Mucosa of descending colon (tissue), 3 donors: ENCODE measurements at regions not wholly inside any gene's neighbourhood (a gene's known extent, or its start where the extent isn't known, plus 50 kb on each side); places are given as distances from the start of the nearest gene placed in this dataset.

Source experiments
- ATAC-seq: fragments of 200-7000 bp; cut with Tn5 transposase; one replicate; pipeline ENCODE4 v1.9.1; 2020; ENCODE audit warnings: mild to moderate bottlenecking, moderate library complexity
- DNase-seq, 3 donors: peaks; one replicate each; pipeline ENCODE4 v3.0.0-alpha.2; 2020
- H3K36me3 ChIP-seq: fragments of 200-600 bp; one replicate; pipeline ENCODE4 v1.8.0; 2021; ENCODE audit warnings: low read depth, mild to moderate bottlenecking
- H3K4me1 ChIP-seq: fragments of 200-600 bp; one replicate; pipeline ENCODE4 v1.8.0; 2021; ENCODE audit warnings: low read depth, mild to moderate bottlenecking
- H3K4me3 ChIP-seq: fragments of 200-600 bp; one replicate; pipeline ENCODE4 v1.8.0; 2021; ENCODE audit warnings: mild to moderate bottlenecking
- H3K9me3 ChIP-seq: fragments of 200-600 bp; one replicate; pipeline ENCODE4 v1.8.0; 2021; ENCODE audit warnings: mild to moderate bottlenecking
- CTCF ChIP-seq: fragments of 200-600 bp; IDR thresholded peaks from one replicate; pipeline ENCODE4 v1.8.0; 2022; ENCODE audit warnings: antibody characterized with exemption, mild to moderate bottlenecking
- intact Hi-C, 2 donors: fragments of 100-400 bp; cut with DNase I in 1 of 2; cut with micrococcal nuclease in 1 of 2; formaldehyde crosslinking; loops; one replicate each; pipeline versions ENCODE4 v1.11.0 to v1.11.1; 2022; cut with DNase I, micrococcal nuclease
- donor health status: DM: no; HTN: no; CAD: no; lungs with moderate emphysema.
- donor health status: DM: no; HTN: no; CAD: no.
- donor health status: DM: no; HTN: yes; CAD: no.

DNA sequence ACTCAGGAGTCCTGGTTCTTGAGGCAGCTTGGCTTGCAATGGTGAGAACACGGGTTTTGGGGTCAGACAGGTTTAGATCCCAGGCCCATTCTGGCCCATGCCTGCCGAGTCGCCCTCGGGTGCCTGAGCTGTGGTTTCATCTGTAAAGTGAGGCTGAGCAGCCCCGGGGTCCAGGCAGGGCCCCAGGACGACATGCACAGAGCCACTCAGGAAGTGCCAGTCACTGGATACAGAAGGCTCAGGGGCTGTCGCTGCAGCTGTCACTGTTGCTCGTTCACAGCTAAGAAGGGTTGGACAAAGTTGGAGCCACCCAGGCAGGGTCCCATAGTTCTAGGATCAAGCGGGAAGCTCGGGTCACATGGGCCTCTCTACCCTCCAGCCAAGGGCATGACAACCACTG lies 403.1 kb downstream of the BCL11B start:
- intact Hi-C loops = no loop called here
- H3K9me3 ChIP-seq = no peaks in the 10 kb centered on the region
- no peaks in the 10 kb centered on the region for H3K4me1 ChIP-seq
- TF ChIP-seq CTCF = no peak
- ATAC-seq (no peak), DNase-seq (no peak)
- H3K36me3 ChIP-seq = no peaks in the 10 kb centered on the region
- no peak overlapping the region for H3K4me3 ChIP-seq

- no peaks in the 10 kb centered on the region for H3K9me3 ChIP-seq
- TF ChIP-seq CTCF = no peak
- no peak for ATAC-seq
- no peaks in the 10 kb centered on the region for H3K4me1 ChIP-seq
- no peak for DNase-seq
- intact Hi-C loops = no loop called here
- no peak overlapping the region for H3K4me3 ChIP-seq
- H3K36me3 ChIP-seq = no peaks in the 10 kb centered on the region
Observed at GRCh38 chr14:98871796-98872195, 400.2 kb downstream of the BCL11B start.

- TF ChIP-seq CTCF = no peak
- H3K4me3 ChIP-seq = no peak overlapping the region
- H3K36me3 ChIP-seq = no peaks in the 10 kb centered on the region
- no peak for DNase-seq
- H3K9me3 ChIP-seq = no peaks in the 10 kb centered on the region
- no peak for ATAC-seq
- no peaks in the 10 kb centered on the region for H3K4me1 ChIP-seq
- intact Hi-C loops = no loop called here
Observed at GRCh38 chr14:98877065-98877464, 394.9 kb downstream of the BCL11B start.

DNA sequence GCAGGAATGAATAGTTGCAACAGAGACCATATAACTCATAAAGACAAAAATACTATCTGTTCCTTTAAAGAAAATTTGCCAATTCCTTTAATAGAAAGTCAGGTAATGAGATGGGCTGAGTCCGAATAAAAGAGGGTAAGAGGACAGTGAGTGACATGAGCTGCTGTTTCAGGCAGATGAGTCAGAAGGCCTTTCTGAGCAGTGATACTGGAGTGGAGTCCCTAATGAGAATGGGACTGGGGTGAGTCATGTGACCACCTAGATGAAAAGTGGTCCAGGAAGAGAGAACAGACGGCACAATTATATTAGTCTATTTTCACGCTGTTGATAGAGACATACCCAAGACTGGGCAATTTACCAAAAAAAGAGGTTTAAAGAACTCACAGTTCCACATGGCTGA lies 393.7 kb downstream of the BCL11B start:
- TF ChIP-seq CTCF = no peak
- H3K9me3 ChIP-seq = no peaks in the 10 kb centered on the region
- intact Hi-C loops = no loop called here
- no peak for DNase-seq
- ATAC-seq = no peak
- H3K4me1 ChIP-seq = no peaks in the 10 kb centered on the region
- no peak overlapping the region for H3K4me3 ChIP-seq
- no peaks in the 10 kb centered on the region for H3K36me3 ChIP-seq

DNA sequence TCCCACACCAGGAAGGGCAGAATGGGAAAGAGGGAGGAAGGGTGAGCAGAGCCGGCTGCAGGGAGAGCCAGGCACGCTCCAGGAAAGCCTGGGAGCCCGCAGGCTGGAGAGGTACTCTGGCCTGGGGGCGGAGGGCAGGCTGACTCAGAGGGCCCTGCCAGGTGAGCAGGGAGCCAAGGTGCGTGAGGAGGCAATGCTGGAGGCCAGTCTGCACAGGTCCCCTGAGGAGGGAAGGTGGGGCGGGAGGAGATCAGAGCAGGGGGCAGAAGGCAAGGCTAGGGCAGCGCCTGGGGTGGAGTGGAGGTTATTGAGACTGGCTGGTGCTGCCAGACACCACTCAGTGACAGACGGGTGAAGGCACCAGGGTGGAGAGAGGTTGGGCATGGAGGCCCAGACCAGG lies 385.0 kb downstream of the BCL11B start:
- no peaks in the 10 kb centered on the region for H3K36me3 ChIP-seq
- H3K9me3 ChIP-seq = no peaks in the 10 kb centered on the region
- H3K4me3 ChIP-seq = no peak overlapping the region
- no peaks in the 10 kb centered on the region for H3K4me1 ChIP-seq
- TF ChIP-seq CTCF = no peak
- DNase-seq (no peak), ATAC-seq (no peak)
- intact Hi-C loops = no loop called here

DNA sequence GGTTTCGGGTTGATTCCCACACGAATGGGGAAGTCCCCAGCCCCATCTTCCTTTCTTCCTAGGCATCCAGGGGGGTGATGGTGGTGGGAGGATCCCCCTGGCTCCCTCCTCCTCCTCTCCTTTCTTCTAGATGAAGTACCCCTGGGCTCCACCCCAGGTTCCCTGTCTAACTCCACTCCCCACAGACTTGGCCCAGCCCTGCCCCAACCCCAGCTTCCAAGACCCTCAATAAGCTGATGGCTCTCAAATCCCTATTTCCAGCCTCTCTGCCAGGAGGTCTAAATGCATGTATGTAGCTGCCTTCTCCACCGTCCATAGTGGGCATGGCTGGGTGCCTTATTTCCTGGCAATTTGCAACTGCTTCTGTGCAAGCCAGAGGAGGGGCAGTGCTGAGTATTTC lies 383.7 kb downstream of the BCL11B start:
- H3K4me1 ChIP-seq = no peaks in the 10 kb centered on the region
- no peak for DNase-seq
- no peaks in the 10 kb centered on the region for H3K9me3 ChIP-seq
- no peaks in the 10 kb centered on the region for H3K36me3 ChIP-seq
- H3K4me3 ChIP-seq = no peak overlapping the region
- intact Hi-C loops = no loop called here
- no peak for ATAC-seq
- TF ChIP-seq CTCF = no peak
